ENCODE measurements at regions not wholly inside any gene's neighbourhood (a gene's known extent, or its start where the extent isn't known, plus 50 kb on each side); places are given as distances from the start of the nearest gene placed in this dataset.

DNA sequence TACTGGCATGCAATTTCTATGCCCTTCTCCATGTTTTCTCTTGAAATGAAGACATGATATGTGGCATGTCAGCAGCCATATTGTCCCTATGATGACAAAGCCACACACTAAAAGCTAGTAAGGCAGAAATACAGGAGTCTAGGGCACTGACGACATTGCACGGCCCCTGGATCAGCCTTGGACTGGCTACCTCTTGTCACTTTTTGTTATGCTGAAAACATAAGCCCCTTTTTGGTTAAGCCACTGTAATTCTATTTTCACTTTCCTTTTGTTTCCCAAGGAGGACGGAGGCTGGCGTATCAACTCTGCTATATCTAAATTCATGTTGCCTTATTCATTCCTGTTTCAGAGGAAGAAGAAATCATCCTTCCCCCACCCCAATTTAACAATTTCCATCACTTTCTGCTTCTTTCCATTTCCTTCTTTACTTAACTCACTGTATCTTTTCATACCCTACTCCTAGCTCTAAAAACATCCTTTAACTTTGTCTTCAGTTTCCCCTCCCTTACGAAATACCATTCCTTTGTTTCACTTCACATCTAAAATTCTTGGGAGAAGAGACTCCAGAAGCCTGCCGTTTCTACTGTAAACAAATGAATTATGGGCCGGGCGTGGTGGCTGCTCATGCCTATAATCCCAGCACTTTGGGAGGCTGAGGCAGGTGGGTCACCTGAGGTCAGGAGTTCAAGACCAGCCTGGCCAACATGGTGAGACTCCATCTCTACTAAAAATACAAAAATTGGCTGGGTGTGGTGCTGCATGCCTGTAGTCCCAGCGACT lies 364.1 kb downstream of the PCNX1 start:
- no peak for DNase-seq (ENCODE audit: low read depth, low spot score)
- no peak overlapping the region for H3K27ac ChIP-seq

DNA sequence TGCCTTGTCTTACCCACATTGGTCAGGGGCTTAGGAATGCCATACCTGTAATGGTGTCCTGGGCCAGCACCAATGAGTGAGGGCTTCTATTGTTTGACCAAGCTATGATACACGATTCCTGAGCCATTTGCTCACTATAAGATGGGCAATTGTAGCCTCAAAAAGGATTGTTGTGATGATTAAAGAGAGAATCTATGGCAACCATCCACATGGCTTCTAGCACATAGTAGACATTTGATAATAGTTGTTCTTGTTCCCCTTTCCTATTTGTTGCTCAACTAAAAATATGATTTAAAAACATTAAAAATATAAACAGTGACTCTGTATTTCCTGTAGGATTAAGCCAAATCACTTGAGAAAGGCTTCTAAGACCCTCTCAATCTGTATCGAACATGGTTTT lies 366.1 kb downstream of the PCNX1 start:
- H3K27ac ChIP-seq, result no peak overlapping the region
- DNase-seq (ENCODE audit: low read depth, low spot score), result no peak

DNA sequence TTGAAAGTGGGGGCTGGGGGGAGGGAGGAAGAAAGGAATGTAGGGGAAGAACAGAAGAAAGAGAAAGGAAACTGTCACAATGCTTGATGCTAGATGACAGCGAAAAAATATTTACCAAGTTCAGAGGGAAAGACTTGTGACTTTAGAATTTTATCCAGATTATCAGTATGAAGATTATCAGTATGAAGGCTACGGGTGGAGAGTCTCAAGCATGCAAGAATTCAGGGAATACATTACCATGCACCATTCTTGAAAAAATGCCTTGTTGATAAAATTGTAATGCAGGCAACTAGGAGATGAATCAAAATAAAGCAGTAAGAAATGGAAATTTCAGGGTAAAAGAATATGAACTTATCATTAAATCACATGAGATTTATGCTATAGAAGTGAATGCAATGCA lies 376.8 kb downstream of the PCNX1 start:
- no peak overlapping the region for H3K27ac ChIP-seq
- no peak for DNase-seq (ENCODE audit: low read depth, low spot score)

DNA sequence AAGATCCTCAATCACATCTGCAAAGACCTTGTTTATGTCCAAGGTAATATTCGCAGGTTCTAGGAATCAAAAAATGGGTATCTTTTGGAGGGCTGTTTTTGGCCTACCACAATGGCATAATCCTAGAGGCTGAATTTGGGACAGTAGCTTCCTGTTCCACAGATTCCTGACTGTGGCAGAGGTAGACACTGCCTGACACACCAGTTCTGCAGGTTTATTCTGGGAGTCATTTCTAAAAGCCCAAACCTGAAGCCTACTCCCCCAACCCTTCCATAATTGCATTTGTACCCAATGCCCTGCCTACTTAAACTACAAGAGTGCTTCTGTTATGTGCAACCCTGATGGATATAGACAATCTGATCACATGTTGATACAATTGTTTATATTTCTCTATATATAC lies 378.9 kb downstream of the PCNX1 start:
- DNase-seq (ENCODE audit: low read depth, low spot score), result no peak
- H3K27ac ChIP-seq, result no peak overlapping the region

DNA sequence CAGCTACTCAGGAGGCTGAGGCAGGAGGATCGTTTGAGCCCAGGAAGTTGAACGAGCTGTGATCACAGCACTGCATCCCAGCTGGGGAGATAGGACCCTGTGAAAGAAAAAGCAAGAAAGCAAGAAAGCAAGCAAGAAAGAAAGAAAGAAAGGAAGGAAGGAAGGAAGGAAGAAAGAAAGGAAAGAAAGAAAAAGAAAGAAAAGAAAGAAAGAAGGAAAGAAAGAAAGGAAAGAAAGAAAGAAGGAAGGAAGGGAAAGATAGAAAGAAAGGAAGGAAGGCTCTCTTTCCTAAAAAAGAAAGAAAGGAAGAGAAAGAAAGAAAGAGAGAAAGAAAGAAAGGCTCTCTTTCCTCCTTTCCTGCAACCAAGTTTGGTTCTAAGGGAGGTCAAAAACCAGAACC lies 380.3 kb downstream of the PCNX1 start:
- DNase-seq (ENCODE audit: low read depth, low spot score), result no peak

DNA sequence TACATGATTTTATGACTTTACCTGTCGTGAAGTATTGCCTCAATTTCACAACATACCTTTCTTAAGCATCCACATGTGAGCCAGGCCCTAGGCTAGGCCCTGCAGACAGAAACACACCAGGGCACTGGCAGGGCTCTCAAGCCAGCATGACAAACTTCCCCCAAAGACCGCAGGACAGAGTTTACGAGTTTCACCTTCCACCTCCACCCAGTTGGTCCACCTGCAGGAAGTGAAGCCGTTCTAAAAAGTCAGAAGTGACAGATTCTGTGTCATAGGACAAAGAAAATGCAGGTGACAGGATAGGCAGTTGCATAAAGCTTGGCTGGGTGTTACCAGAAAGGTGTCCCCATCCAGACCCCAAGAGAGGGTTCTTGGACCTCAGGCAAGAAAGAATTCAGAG lies 382.3 kb downstream of the PCNX1 start:
- DNase-seq (ENCODE audit: low read depth, low spot score), result peak; percentile 37
- peak overlapping the region; percentile 98 for H3K27ac ChIP-seq

More for the DNA sequence above, 380.3 kb downstream of the PCNX1 start:
- H3K27ac ChIP-seq, result no peak overlapping the region

DNA sequence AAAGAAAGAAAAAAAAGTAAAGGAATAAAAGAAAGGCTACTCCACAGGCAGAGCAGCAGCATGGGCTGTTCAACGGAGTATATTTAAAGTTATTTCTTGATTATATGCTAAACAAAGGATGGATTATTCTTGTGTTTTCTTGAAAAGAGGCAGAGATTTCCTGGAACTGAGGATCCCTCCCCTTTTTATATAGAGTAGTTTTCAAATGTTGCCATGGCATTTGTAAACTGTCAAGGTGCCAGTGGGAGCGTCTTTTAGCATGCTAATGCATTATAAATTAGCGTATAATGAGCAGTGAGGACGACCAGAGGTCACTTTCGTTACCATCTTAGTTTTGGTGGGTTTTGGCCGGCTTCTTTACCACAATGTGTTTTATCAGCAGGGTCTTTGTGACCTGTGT lies 383.0 kb downstream of the PCNX1 start:
- no peak for DNase-seq (ENCODE audit: low read depth, low spot score)
- peak overlapping the region; percentile 98 for H3K27ac ChIP-seq

DNA sequence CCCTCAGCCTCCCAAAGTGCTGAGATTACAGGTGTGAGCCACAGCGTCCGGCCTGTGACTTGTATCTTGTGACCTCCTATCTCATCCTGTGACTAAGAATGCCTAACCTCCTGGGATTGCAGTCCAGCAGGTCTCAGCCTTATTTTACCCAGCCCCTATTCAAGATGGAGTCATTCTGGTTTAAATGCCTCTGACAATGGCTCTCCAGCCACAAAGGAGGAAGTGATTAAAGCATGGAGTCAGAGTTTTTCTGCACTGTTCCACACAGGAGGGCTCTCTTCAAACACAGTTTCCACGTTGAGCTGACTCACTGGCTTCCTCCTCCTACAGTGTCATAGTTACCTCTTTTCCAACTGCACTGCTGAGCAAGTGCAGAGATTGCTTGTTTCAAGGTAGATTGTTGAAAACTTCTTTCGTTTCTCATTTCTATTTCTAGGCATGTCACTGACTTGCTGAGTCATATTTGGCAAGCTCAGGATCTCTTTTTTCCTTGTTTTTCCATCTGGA lies 383.8 kb downstream of the PCNX1 start:
- H3K27ac ChIP-seq, result peak overlapping the region; percentile 98

DNA sequence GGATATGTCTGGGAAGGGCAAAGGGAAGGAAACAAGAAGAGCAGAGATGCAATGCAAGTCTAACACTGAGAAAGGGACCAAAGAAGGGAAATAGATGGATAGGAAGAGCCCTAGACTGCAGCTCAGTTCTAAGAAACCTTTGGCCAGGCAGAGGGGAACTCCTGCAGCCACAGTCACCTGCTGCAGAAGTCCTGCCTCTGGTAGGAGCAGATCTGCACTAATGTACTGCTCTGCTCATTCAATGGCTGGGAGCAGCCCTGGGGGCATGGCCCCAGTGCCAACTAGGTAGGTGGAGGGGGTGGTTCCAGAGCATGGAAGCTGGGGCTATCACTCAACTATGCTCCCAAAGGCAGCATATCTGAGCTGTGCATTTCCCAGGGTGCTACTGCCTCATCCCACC lies 388.9 kb downstream of the PCNX1 start:
- H3K27ac ChIP-seq, result no peak overlapping the region
- no peak for DNase-seq (ENCODE audit: low read depth, low spot score)

More for the DNA sequence above, 383.8 kb downstream of the PCNX1 start:
- DNase-seq (ENCODE audit: low read depth, low spot score), result peak; percentile 92

DNA sequence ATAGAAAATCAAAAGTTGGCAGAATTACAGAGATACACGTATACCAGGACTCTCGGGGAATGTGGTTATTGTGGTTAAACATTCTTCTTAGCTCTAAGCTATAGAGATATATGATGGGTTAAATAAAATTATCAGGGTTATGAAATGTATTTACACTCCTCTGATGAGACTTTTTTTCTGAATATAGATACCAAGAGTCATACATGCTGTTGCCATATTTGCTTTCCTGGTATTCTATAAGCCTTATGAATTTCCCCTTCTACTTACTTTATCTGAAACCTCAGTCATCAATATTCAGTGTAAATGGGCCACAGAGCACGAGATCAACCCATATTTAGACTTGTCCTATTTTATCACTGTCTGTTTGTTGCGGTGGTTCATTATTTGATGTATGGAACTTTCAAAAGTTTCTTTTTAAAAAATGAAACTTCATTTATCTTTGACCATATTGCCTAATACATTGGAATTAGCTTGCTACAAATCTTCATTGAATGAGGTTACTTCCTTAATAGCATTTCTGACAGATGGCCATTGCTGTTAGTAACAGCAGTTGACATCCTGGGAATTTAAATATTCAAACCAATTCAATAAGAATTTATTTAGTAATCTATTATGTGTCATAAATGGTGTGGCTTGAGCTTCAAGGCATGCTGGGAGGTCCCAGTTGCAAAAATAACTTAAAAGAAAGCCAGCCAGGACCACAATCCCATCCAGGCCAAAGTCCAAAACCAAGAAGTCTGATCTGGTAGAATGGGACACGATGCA lies 393.5 kb downstream of the PCNX1 start:
- DNase-seq (ENCODE audit: low read depth, low spot score), result no peak
- no peak overlapping the region for H3K27ac ChIP-seq

DNA sequence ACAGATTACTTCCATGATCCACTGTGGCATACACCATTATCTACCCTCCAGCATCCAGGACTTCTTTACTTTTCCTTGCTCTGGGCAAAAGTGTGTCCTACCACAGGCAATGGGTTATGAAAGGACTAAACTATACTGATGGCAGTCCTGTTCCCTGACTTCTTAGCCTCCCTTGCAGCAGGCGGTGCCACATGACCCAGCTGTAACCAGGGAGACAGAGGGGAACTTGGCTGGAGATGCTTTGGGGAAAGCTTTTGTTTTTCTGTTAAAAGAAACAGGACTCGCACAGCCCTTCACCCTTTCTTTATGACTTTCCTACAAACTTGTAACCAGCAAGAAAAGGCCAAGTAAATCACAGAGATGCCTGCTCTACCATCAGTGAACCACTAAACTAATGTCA lies 394.4 kb downstream of the PCNX1 start:
- no peak overlapping the region for H3K27ac ChIP-seq
- DNase-seq (ENCODE audit: low read depth, low spot score), result no peak

DNA sequence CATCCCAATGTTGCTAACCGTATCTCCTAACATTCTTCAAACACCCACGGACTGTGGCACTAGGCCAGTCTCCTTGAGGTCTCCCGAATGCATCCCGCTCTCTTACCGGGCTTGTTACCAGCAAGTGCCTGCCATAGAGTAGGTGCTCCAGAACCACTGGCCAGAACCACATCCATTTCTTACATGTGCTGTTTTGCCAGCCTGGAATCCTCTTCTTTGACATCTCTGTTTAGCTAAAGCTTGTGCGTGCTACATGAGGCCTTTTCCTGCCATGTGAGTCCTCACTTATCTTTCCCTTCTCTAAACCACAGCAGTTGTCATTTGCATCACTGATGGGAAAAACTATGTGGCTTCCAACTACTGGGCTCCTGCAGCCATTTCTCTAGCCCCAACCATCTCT lies 397.4 kb downstream of the PCNX1 start:
- no peak overlapping the region for H3K27ac ChIP-seq
- no peak for DNase-seq (ENCODE audit: low read depth, low spot score)

DNA sequence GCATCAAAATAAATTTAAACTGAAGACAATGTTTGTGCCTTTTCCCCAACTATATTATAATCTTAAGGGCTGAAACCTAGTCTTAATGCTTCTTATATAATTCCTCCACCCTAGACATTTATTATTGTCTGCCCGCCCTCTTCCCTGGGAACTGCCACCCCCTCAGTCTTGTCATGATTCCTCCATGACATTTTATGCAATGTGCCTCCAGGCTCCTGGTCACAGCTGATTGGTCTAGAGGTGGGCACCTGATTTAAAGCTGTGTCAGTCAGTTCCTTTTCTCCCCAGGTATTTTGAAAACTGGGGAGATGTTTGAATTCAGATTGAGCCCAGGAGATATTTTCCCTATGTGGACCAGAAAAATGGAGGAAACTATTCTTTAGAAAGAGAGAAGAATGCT lies 401.4 kb downstream of the PCNX1 start:
- DNase-seq (ENCODE audit: low read depth, low spot score), result no peak
- H3K27ac ChIP-seq, result no peak overlapping the region

DNA sequence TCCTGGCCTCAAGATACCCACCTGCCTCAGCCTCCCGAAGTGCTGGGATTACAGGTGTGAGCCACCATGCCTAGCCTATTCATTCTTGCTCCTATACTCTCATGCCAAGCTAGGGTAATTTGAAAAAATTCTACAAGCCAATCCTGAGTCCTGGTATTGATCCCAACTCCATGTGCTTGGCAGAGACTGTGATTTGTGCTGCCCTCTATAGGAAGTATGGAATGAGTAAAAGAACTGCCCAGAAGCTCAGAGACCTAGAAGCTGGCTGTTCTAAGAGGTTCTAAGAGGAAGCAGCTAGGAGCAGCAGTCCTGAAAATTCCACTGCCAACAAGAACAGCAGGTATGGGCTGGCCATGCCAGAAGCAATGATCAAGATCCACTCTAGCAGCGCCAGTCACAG lies 402.5 kb downstream of the PCNX1 start:
- no peak for DNase-seq (ENCODE audit: low read depth, low spot score)
- no peak overlapping the region for H3K27ac ChIP-seq

DNA sequence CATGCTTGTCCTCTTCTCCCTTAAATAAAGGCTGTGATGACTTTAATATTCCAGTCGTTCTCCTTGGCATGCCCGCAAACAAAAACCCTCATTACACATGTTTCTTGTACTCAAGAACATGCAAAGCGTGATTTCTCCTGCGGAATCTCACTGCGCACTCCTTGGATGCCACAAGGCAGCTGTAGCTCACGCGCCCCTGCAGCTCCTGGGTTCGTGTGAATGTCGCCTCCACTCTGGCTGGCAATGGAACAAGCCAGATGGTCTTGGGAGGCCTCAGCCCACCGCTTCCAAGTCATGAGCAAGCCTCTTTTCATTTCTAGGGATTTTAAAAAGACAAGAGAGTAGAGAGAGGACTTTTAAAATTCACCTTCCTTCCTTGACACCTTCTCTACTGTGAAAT lies 403.8 kb downstream of the PCNX1 start:
- DNase-seq (ENCODE audit: low read depth, low spot score), result no peak

DNA sequence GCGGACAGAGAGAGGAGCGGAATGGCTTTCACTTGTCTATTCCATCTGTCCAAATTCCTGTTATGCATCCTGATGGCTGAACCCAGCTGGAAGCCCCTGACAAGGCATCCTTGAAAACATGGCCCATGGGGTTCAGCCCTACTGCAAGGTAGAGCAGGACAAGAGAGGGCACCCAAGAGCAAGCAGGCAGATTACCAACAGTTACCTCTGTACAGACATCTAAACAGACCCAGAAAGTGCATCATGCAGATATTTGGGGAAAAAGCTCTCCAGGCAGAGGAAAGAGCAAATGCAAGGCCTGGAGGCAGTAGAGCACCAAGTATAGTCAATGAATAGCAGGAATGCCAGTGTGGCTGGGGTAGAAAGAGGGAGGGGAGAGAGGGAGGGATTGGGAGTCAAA lies 407.5 kb downstream of the PCNX1 start:
- no peak for DNase-seq (ENCODE audit: low read depth, low spot score)
- H3K27ac ChIP-seq, result no peak overlapping the region

More for the DNA sequence above, 403.8 kb downstream of the PCNX1 start:
- H3K27ac ChIP-seq, result no peak overlapping the region

DNA sequence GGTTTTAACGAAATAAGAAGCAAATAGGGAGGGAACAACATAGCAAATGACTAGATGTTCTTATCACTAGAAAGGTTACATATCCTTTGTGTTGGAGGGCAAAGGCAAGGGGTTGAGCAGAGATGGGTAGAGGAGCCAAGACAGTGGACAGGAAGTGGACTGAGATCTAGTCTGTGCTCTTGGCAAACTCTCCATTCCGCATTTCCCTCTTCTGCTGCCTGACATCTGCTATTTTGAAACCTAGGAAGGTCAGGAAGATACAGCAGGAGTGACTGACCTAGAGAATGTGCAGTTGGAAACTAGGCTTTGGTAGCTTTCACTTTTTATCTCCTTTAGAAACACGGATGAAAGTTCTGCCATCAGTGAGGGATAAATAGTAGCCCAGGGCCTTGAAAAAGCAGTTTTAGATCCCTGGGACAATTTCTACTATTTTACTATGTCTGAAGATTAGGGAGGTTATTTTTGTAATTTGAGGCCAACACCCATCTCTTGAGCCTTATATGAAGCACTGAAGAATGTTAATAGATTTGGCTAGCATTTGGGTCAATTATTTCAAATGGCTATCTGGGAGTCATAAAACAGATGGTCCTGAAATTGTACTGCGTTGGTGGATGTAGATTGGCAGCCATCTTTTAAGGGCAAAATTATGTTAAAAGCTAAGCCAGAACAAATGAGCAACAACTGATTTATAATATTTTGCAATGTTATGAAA lies 410.3 kb downstream of the PCNX1 start:
- DNase-seq (ENCODE audit: low read depth, low spot score), result no peak
- H3K27ac ChIP-seq, result no peak overlapping the region

DNA sequence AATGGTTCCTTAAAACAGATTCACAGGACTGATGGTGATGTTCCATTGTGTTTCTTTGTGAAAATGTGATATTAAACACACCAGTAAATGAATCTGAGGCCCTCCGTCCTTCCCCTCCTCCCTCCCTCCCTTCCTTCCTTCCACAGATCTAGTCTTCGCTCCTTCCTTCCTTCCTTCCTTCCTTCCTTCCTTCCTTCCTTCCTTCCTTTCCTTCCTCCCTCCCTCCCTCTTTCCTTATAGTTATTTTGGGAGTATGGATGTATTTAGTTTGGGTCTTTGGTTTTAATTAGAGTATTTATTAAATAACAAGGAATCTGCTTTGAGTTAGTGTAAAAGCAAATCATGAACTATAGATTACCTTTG lies 410.8 kb downstream of the PCNX1 start:
- H3K27ac ChIP-seq, result no peak overlapping the region
- no peak for DNase-seq (ENCODE audit: low read depth, low spot score)

DNA sequence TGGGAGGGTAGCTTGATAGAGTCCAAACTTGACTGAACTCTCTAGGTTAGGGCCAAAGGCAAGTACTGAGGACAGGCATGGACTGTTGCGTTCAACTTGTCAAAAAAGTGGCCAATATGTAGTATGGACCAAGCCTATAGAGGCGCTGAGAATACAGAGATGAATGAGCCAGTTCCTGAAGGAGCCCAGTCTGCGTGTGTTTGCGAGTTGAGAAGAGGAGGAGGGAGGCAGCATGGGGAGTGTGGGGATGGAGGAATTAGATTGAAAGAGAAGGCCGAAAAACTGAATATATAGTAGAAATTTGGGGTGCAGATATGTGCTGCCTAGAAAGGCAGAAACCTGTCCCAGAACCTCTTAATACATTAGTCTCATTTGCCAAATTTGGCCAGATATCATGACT lies 412.4 kb downstream of the PCNX1 start:
- H3K27ac ChIP-seq, result peak overlapping the region; percentile 99
- DNase-seq (ENCODE audit: low read depth, low spot score), result no peak

DNA sequence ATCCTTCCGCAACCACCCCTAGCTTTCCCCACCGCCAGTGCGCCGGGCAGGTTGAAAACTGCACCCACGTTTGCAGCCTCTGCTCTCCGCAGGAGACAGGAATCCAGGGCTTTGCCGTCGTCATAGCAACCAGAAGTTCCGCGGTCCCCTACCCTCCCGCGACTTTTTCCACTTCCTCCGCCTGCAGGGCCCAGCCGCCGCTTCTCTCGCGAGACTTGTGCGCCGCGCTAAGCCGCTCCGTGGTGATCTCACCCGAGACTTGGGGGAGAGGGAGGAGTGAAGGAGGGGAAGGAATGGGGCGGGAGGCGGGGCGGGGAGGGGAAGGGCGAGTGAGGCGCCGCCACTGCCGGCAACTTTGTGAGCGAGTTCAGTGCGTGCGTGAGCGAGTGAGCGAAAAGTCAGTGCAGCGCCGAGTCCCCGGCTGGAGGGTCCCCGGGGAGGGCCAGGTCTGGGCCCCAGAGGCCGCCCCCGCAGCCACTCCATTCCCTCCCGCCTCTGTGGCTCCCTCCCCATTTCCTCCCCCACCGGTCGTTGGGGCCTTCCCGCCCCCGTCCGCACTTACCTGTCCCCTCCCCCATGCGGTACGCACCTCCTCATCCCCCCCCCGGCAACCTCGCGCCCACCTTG lies 413.0 kb downstream of the PCNX1 start, which contains the start of gene SIPA1L1:
Gene SIPA1L1, plus strand, starts transcription at position 370 of the 627 bp plus-strand sequence.
- H3K27ac ChIP-seq, result peak within 1 kb of the TSS; percentile 99
- peak; percentile 91 for DNase-seq (ENCODE audit: low read depth, low spot score)

Data from epithelial cell of prostate (primary cell).